ENCODE measurements at regions not wholly inside any gene's neighbourhood (a gene's known extent, or its start where the extent isn't known, plus 50 kb on each side); places are given as distances from the start of the nearest gene placed in this dataset.

GRCh38 chr6:33923857-33924514, 120.2 kb upstream of the MLN start:
- no peak overlapping the region for H3K4me3 ChIP-seq (ENCODE audit: low read depth in 1 of 3, low read length in 3 of 3)
- DNase-seq = no peak
- H3K27ac ChIP-seq (ENCODE audit: low read depth in 1 of 3, low read length in 2 of 3) = no peak overlapping the region
- H3K4me1 ChIP-seq (ENCODE audit: control insufficient read depth in 3 of 3, insufficient read depth in 2 of 3, low read depth in 1 of 3, low read length in 2 of 3) = no peaks in the 10 kb centered on the region
- H3K36me3 ChIP-seq (ENCODE audit: control insufficient read depth in 3 of 3, insufficient read depth in 2 of 3, low read depth in 1 of 3, low read length in 3 of 3) = no peaks in the 10 kb centered on the region
- 56 to 64% (median 60%) methylated on average over 10 of the region's 10 CpGs for WGBS, 3 donors
- FAIRE-seq = no peak
- H3K27me3 ChIP-seq (ENCODE audit: control insufficient read depth in 3 of 3, insufficient read depth in 3 of 3, low read length in 3 of 3) = no peaks in the 10 kb centered on the region
- peaks cover 0 to 3% of the 10 kb centered on the region in 2 donors for H3K9me3 ChIP-seq (ENCODE audit: control insufficient read depth in 2 of 2, insufficient read depth in 1 of 2, low read depth in 1 of 2, low read length in 1 of 2)

GRCh38 chr6:33921745-33922144, 117.9 kb upstream of the MLN start:
- Histone ChIP-seq H3K27ac (ENCODE audit: low read depth in 1 of 3, low read length in 2 of 3) (no peak overlapping the region), H3K36me3 (ENCODE audit: control insufficient read depth in 3 of 3, insufficient read depth in 2 of 3, low read depth in 1 of 3, low read length in 3 of 3) (no peaks in the 10 kb centered on the region), H3K4me3 (ENCODE audit: low read depth in 1 of 3, low read length in 3 of 3) (no peak overlapping the region), H3K9me3 (ENCODE audit: control insufficient read depth in 2 of 2, insufficient read depth in 1 of 2, low read depth in 1 of 2, low read length in 1 of 2) (no peaks in the 10 kb centered on the region), H3K27me3 (ENCODE audit: control insufficient read depth in 3 of 3, insufficient read depth in 3 of 3, low read length in 3 of 3) (no peaks in the 10 kb centered on the region), H3K4me1 (ENCODE audit: control insufficient read depth in 3 of 3, insufficient read depth in 2 of 3, low read depth in 1 of 3, low read length in 2 of 3) (no peaks in the 10 kb centered on the region)
- DNase-seq = no peak
- 89 to 99% (median 95%) methylated on average over 5 of the region's 5 CpGs for WGBS, 3 donors
- no peak for FAIRE-seq

DNA sequence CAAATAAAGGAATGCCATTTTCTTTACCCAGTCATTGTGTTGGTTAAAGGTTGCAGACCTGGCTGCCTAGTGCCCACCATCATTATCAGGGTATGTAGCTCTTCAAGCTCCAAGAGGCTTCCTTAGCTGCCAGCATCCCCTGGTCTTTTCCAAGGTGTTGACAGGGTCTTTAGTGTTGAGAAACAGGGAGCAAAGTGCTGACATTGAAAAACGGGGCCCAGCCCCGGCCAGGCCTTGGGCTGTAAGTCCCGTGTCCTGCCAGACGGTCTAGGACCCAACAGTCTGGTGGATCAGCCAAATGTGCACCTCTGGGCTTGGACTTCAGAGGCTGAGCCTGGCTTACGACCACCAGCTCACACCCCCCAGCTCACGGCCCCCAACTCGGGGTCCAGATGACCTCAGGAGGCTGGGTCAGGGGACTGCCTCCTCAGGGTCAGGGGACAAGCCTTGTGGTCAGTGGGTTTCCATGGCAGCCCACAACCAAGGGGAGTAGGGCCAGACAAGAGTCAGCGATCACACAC, 114.4 kb upstream of the MLN start:
- Histone ChIP-seq H3K9me3 (ENCODE audit: control insufficient read depth in 2 of 2, insufficient read depth in 1 of 2, low read depth in 1 of 2, low read length in 1 of 2) (peaks cover 0 to 3% of the 10 kb centered on the region in 2 donors), H3K27ac (ENCODE audit: low read depth in 1 of 3, low read length in 2 of 3) (no peak overlapping the region), H3K4me1 (ENCODE audit: control insufficient read depth in 3 of 3, insufficient read depth in 2 of 3, low read depth in 1 of 3, low read length in 2 of 3) (no peaks in the 10 kb centered on the region), H3K36me3 (ENCODE audit: control insufficient read depth in 3 of 3, insufficient read depth in 2 of 3, low read depth in 1 of 3, low read length in 3 of 3) (no peaks in the 10 kb centered on the region), H3K27me3 (ENCODE audit: control insufficient read depth in 3 of 3, insufficient read depth in 3 of 3, low read length in 3 of 3) (no peaks in the 10 kb centered on the region), H3K4me3 (ENCODE audit: low read depth in 1 of 3, low read length in 3 of 3) (no peak overlapping the region)
- no peak for DNase-seq
- no peak for FAIRE-seq
- 87 to 90% (median 89%) methylated on average over 8 of the region's 8 CpGs for WGBS, 3 donors

DNA sequence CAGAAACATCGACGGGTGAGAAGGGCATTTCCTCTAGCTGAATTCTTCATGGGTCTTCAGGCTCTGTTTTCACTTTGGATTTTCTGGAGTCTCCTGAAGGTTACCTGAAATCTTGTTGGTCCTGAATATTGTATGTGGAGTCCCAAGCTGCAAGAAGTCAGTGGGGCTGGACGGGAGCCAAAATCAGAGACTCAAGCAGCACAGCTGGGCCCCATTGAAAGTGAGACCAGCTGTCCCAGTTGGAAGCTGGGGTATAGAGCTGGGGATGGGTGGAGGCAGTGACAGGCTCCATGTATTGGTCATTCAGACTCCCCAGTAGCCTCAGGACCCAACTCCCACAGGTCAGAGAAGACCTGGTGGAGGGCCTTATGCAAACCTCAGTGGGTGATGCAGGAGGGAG, 111.3 kb upstream of the MLN start:
- H3K4me1 ChIP-seq (ENCODE audit: control insufficient read depth in 3 of 3, insufficient read depth in 2 of 3, low read depth in 1 of 3, low read length in 2 of 3) = no peaks in the 10 kb centered on the region
- no peak for DNase-seq
- 49 to 66% (median 57%) methylated on average over 3 of the region's 3 CpGs for WGBS, 3 donors
- FAIRE-seq = no peak
- no peaks in the 10 kb centered on the region for H3K36me3 ChIP-seq (ENCODE audit: control insufficient read depth in 3 of 3, insufficient read depth in 2 of 3, low read depth in 1 of 3, low read length in 3 of 3)
- no peak overlapping the region for H3K4me3 ChIP-seq (ENCODE audit: low read depth in 1 of 3, low read length in 3 of 3)
- no peaks in the 10 kb centered on the region for H3K27me3 ChIP-seq (ENCODE audit: control insufficient read depth in 3 of 3, insufficient read depth in 3 of 3, low read length in 3 of 3)
- H3K9me3 ChIP-seq (ENCODE audit: control insufficient read depth in 2 of 2, insufficient read depth in 1 of 2, low read depth in 1 of 2, low read length in 1 of 2) = peaks cover 0 to 3% of the 10 kb centered on the region in 2 donors
- no peak overlapping the region for H3K27ac ChIP-seq (ENCODE audit: low read depth in 1 of 3, low read length in 2 of 3)

- H3K27ac ChIP-seq (ENCODE audit: low read depth in 1 of 3, low read length in 2 of 3) = peak overlapping the region in 1 of 3 donors; percentile 47
- no peaks in the 10 kb centered on the region for H3K36me3 ChIP-seq (ENCODE audit: control insufficient read depth in 3 of 3, insufficient read depth in 2 of 3, low read depth in 1 of 3, low read length in 3 of 3)
- WGBS, 3 donors = 47 to 78% (median 65%) methylated on average over 8 of the region's 8 CpGs
- FAIRE-seq (no peak), DNase-seq (peak in 1 of 2 donors; percentile 30)
- H3K27me3 ChIP-seq (ENCODE audit: control insufficient read depth in 3 of 3, insufficient read depth in 3 of 3, low read length in 3 of 3) = no peaks in the 10 kb centered on the region
- no peak overlapping the region for H3K4me3 ChIP-seq (ENCODE audit: low read depth in 1 of 3, low read length in 3 of 3)
- peaks cover 0 to 3% (median 0%) of the 10 kb centered on the region in 3 donors for H3K4me1 ChIP-seq (ENCODE audit: control insufficient read depth in 3 of 3, insufficient read depth in 2 of 3, low read depth in 1 of 3, low read length in 2 of 3)
- H3K9me3 ChIP-seq (ENCODE audit: control insufficient read depth in 2 of 2, insufficient read depth in 1 of 2, low read depth in 1 of 2, low read length in 1 of 2) = peaks cover 0 to 3% of the 10 kb centered on the region in 2 donors
Observed at GRCh38 chr6:33914645-33915044, 110.8 kb upstream of the MLN start.

- FAIRE-seq = no peak
- no peak for DNase-seq
- peaks cover 0 to 16% (median 4%) of the 10 kb centered on the region in 3 donors for H3K4me1 ChIP-seq (ENCODE audit: control insufficient read depth in 3 of 3, insufficient read depth in 2 of 3, low read depth in 1 of 3, low read length in 2 of 3)
- H3K4me3 ChIP-seq (ENCODE audit: low read depth in 1 of 3, low read length in 3 of 3) = no peak overlapping the region
- H3K27me3 ChIP-seq (ENCODE audit: control insufficient read depth in 3 of 3, insufficient read depth in 3 of 3, low read length in 3 of 3) = no peaks in the 10 kb centered on the region
- H3K27ac ChIP-seq (ENCODE audit: low read depth in 1 of 3, low read length in 2 of 3) = no peak overlapping the region
- H3K36me3 ChIP-seq (ENCODE audit: control insufficient read depth in 3 of 3, insufficient read depth in 2 of 3, low read depth in 1 of 3, low read length in 3 of 3) = no peaks in the 10 kb centered on the region
- peaks cover 0 to 3% of the 10 kb centered on the region in 2 donors for H3K9me3 ChIP-seq (ENCODE audit: control insufficient read depth in 2 of 2, insufficient read depth in 1 of 2, low read depth in 1 of 2, low read length in 1 of 2)
- 84 to 89% (median 85%) methylated on average over 1 of the region's 1 CpG for WGBS, 3 donors
Observed at GRCh38 chr6:33912195-33912594, 108.4 kb upstream of the MLN start.

- WGBS, 3 donors = 90 to 94% (median 91%) methylated on average over 6 of the region's 6 CpGs
- Histone ChIP-seq H3K36me3 (ENCODE audit: control insufficient read depth in 3 of 3, insufficient read depth in 2 of 3, low read depth in 1 of 3, low read length in 3 of 3) (no peaks in the 10 kb centered on the region), H3K9me3 (ENCODE audit: control insufficient read depth in 2 of 2, insufficient read depth in 1 of 2, low read depth in 1 of 2, low read length in 1 of 2) (peaks cover 0 to under 1% of the 10 kb centered on the region in 2 donors), H3K27me3 (ENCODE audit: control insufficient read depth in 3 of 3, insufficient read depth in 3 of 3, low read length in 3 of 3) (no peaks in the 10 kb centered on the region), H3K4me1 (ENCODE audit: control insufficient read depth in 3 of 3, insufficient read depth in 2 of 3, low read depth in 1 of 3, low read length in 2 of 3) (peaks cover 0 to 24% (median 5%) of the 10 kb centered on the region in 3 donors), H3K27ac (ENCODE audit: low read depth in 1 of 3, low read length in 2 of 3) (no peak overlapping the region), H3K4me3 (ENCODE audit: low read depth in 1 of 3, low read length in 3 of 3) (no peak overlapping the region)
- DNase-seq = no peak
- no peak for FAIRE-seq
Observed at GRCh38 chr6:33911488-33911887, 107.7 kb upstream of the MLN start.

DNA sequence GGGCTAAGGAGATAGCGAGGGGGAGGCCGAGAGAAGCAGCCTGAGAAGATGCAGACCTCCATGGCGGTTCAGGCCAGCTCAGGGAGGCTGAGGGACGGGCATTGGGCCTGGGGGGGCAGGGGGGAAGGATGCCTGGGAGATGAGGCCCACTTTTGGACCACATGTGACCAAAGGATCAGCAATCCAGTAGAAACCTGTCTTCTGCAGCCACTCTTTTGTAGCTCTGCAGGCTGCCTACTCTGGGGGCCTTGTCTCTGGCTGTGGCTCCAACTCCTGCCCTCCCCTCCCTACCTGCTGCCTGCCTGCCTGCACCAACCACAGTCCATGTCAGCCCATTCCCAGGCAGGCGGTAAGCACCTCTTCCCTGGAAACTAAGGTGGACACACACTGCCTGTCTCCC, 106.8 kb upstream of the MLN start:
- DNase-seq = no peak
- Histone ChIP-seq H3K4me3 (ENCODE audit: low read depth in 1 of 3, low read length in 3 of 3) (no peak overlapping the region), H3K36me3 (ENCODE audit: control insufficient read depth in 3 of 3, insufficient read depth in 2 of 3, low read depth in 1 of 3, low read length in 3 of 3) (no peaks in the 10 kb centered on the region), H3K27ac (ENCODE audit: low read depth in 1 of 3, low read length in 2 of 3) (no peak overlapping the region), H3K27me3 (ENCODE audit: control insufficient read depth in 3 of 3, insufficient read depth in 3 of 3, low read length in 3 of 3) (no peaks in the 10 kb centered on the region), H3K4me1 (ENCODE audit: control insufficient read depth in 3 of 3, insufficient read depth in 2 of 3, low read depth in 1 of 3, low read length in 2 of 3) (peaks cover 0 to 25% (median 5%) of the 10 kb centered on the region in 3 donors), H3K9me3 (ENCODE audit: control insufficient read depth in 2 of 2, insufficient read depth in 1 of 2, low read depth in 1 of 2, low read length in 1 of 2) (no peaks in the 10 kb centered on the region)
- WGBS, 3 donors = 91 to 99% (median 98%) methylated on average over 5 of the region's 5 CpGs
- FAIRE-seq = no peak

- WGBS, 3 donors = 46 to 82% (median 66%) methylated on average over 11 of the region's 11 CpGs
- no peaks in the 10 kb centered on the region for H3K27me3 ChIP-seq (ENCODE audit: control insufficient read depth in 3 of 3, insufficient read depth in 3 of 3, low read length in 3 of 3)
- no peak overlapping the region for H3K27ac ChIP-seq (ENCODE audit: low read depth in 1 of 3, low read length in 2 of 3)
- no peak overlapping the region for H3K4me3 ChIP-seq (ENCODE audit: low read depth in 1 of 3, low read length in 3 of 3)
- no peak for FAIRE-seq
- H3K9me3 ChIP-seq (ENCODE audit: control insufficient read depth in 2 of 2, insufficient read depth in 1 of 2, low read depth in 1 of 2, low read length in 1 of 2) = no peaks in the 10 kb centered on the region
- peaks cover 0 to 28% (median 7%) of the 10 kb centered on the region in 3 donors for H3K4me1 ChIP-seq (ENCODE audit: control insufficient read depth in 3 of 3, insufficient read depth in 2 of 3, low read depth in 1 of 3, low read length in 2 of 3)
- no peak for DNase-seq
- H3K36me3 ChIP-seq (ENCODE audit: control insufficient read depth in 3 of 3, insufficient read depth in 2 of 3, low read depth in 1 of 3, low read length in 3 of 3) = no peaks in the 10 kb centered on the region
Observed at GRCh38 chr6:33909737-33910136, 105.9 kb upstream of the MLN start.
